Vagina (tissue), 2 donors: ENCODE measurements at regions not wholly inside any gene's neighbourhood (a gene's known extent, or its start where the extent isn't known, plus 50 kb on each side); places are given as distances from the start of the nearest gene placed in this dataset.

Experiments used
- CTCF ChIP-seq, 3 experiments: fragments of 450-650 bp in 2 of 3; fragments of 200-600 bp in 1 of 3; sonication (generic) in 1 of 3; IDR thresholded peaks; one replicate each; pipeline ENCODE4 v1.5.1; 2017 to 2019; ENCODE audit warnings: antibody characterized with exemption in 3 of 3, mild to moderate bottlenecking in 2 of 3, moderate library complexity in 2 of 3
- POLR2A ChIP-seq, 2 donors: fragments of 450-650 bp; IDR thresholded peaks; one replicate each; pipeline ENCODE4 v1.6.1; 2017; ENCODE audit warnings: antibody characterized with exemption in 2 of 2, mild to moderate bottlenecking in 2 of 2, moderate library complexity in 2 of 2

- TF ChIP-seq POLR2A (IDR thresholded peaks at IDR 0.05), result no peak
- no peak for TF ChIP-seq CTCF (IDR thresholded peaks at IDR 0.05)
These were observed 204.5 kb downstream of the SREK1 start for GRCh38 chr5:66348387-66349125.
